GM19043 (cell line): ENCODE measurements at regions not wholly inside any gene's neighbourhood (a gene's known extent, or its start where the extent isn't known, plus 50 kb on each side); places are given as distances from the start of the nearest gene placed in this dataset.

Source experiments
- ATAC-seq: cut with Tn5 transposase; IDR thresholded peaks from one replicate; pipeline ENCODE4 v1.9.1; 2021; ENCODE audit warnings: low read depth; ENCODE audit not compliant: unreplicated experiment

- no peak for ATAC-seq
These were observed 148.2 kb upstream of the KLF4 start for GRCh38 chr9:107637421-107638420.

GRCh38 chr9:107636571-107637381 lies 147.2 kb upstream of the KLF4 start:
- no peak for ATAC-seq

- no peak for ATAC-seq
These were observed 146.2 kb upstream of the KLF4 start for GRCh38 chr9:107635803-107636174.

- no peak for ATAC-seq
These were observed 145.7 kb upstream of the KLF4 start for GRCh38 chr9:107635101-107635802.

GRCh38 chr9:107633406-107633805 lies 143.8 kb upstream of the KLF4 start:
- no peak for ATAC-seq

GRCh38 chr9:107632661-107633060 lies 143.1 kb upstream of the KLF4 start:
- ATAC-seq = no peak

GRCh38 chr9:107632216-107632615 lies 142.6 kb upstream of the KLF4 start:
- no peak for ATAC-seq

- no peak for ATAC-seq
These were observed 142.2 kb upstream of the KLF4 start for GRCh38 chr9:107631788-107632187.

- no peak for ATAC-seq
These were observed 140.6 kb upstream of the KLF4 start for GRCh38 chr9:107630156-107630555.

- ATAC-seq = no peak
These were observed 138.9 kb upstream of the KLF4 start for GRCh38 chr9:107628444-107628843.

- no peak for ATAC-seq
These were observed 138.2 kb upstream of the KLF4 start for GRCh38 chr9:107627781-107628180.

GRCh38 chr9:107626118-107626517 lies 136.5 kb upstream of the KLF4 start:
- ATAC-seq = no peak

GRCh38 chr9:107625383-107625984 lies 135.9 kb upstream of the KLF4 start:
- ATAC-seq = no peak

- ATAC-seq = no peak
These were observed 134.8 kb upstream of the KLF4 start for GRCh38 chr9:107624234-107624948.

- no peak for ATAC-seq
These were observed 131.9 kb upstream of the KLF4 start for GRCh38 chr9:107621436-107621835.

- ATAC-seq = no peak
These were observed 131.2 kb upstream of the KLF4 start for GRCh38 chr9:107620801-107621200.

- no peak for ATAC-seq
These were observed 130.7 kb upstream of the KLF4 start for GRCh38 chr9:107620236-107620635.

GRCh38 chr9:107615321-107615720 lies 125.8 kb upstream of the KLF4 start:
- no peak for ATAC-seq

GRCh38 chr9:107614765-107615164 lies 125.2 kb upstream of the KLF4 start:
- no peak for ATAC-seq

GRCh38 chr9:107613321-107613720 lies 123.8 kb upstream of the KLF4 start:
- ATAC-seq = no peak
